K562 (cell line): ENCODE measurements at regions not wholly inside any gene's neighbourhood (a gene's known extent, or its start where the extent isn't known, plus 50 kb on each side); places are given as distances from the start of the nearest gene placed in this dataset.

Experiments
- ATAC-seq: fragments of 200-7000 bp; cut with Tn5 transposase; 3 replicates; pipeline ENCODE4 v1.9.1; 2020; ENCODE audit warnings: moderate library complexity
- BruUV-seq: library from RNA; stranded (reverse); fragments of 400-500 nt; replicated peaks from 2 replicates; lab custom pipeline; 2021; lab: Mats Ljungman, UMichigan
- CTCF ChIA-PET: fragments of 300-600 bp; formaldehyde crosslinking; extraction: SDS; loops from one replicate; lab custom pipeline; 2021; ENCODE audit warnings: low intra/inter-chr PET ratio; lab: Yijun Ruan, JAX
- POLR2A ChIA-PET: fragments of 300-600, 350-650 bp; sonication (Branson Sonifier 250); formaldehyde crosslinking; extraction: SDS; loops from one replicate; lab custom pipeline; 2021; ENCODE audit warnings: antibody characterized with exemption, inconsistent platforms; lab: Yijun Ruan, JAX
- DNase-seq, 4 experiments: peaks; one replicate each; pipeline versions ENCODE4 v3.0.0 to v3.0.0-alpha.2; 2011 to 2018; ENCODE audit warnings: low spot score in 3 of 4, mixed read lengths in 3 of 4; ENCODE audit errors: extremely low read depth in 1 of 4
- FAIRE-seq: peaks from 2 replicates; lab custom pipeline; 2011; peaks lifted over from hg19 to GRCh38; lab: Jason Lieb, UNC
- H2AFZ ChIP-seq: 2 replicates; pipeline ENCODE4 v1.6.0; 2011; ENCODE audit warnings: low read depth, low read length, control low read depth, inconsistent platforms
- H3K27ac ChIP-seq: fragments of 200-600 bp; 3 replicates; pipeline ENCODE4 v1.8.0; 2011; ENCODE audit warnings: low read depth, mild to moderate bottlenecking, control low read depth, inconsistent platforms, low read length, moderate library complexity, mixed read lengths; ENCODE audit errors: extremely low read depth
- H3K27me3 ChIP-seq, 2 experiments: fragments of 300-600 bp in 1 of 2; 2 replicates in 1 of 2; 3 replicates in 1 of 2; pipeline versions ENCODE4 v1.6.0 to v1.8.0; 2011; ENCODE audit warnings: inconsistent platforms in 2 of 2, low read length in 2 of 2, mild to moderate bottlenecking in 1 of 2, mixed read lengths in 1 of 2, moderate library complexity in 1 of 2; ENCODE audit not compliant: control insufficient read depth in 2 of 2, insufficient read depth in 2 of 2
- H3K36me3 ChIP-seq: fragments of 300-600 bp; 3 replicates; pipeline ENCODE4 v1.8.0; 2011; ENCODE audit warnings: mild to moderate bottlenecking, low read length, inconsistent platforms; ENCODE audit not compliant: control insufficient read depth, insufficient read depth
- H3K4me1 ChIP-seq, 2 experiments: fragments of 200-600 bp in 1 of 2; replicated peaks in 1 of 2; 2 replicates in 1 of 2; 3 replicates in 1 of 2; pipeline versions ENCODE4 v1.5.1 to v1.8.0; 2011; ENCODE audit warnings: inconsistent platforms in 2 of 2, low read length in 2 of 2, mild to moderate bottlenecking in 1 of 2, mixed read lengths in 1 of 2, moderate library complexity in 1 of 2; ENCODE audit not compliant: control insufficient read depth in 2 of 2, insufficient read depth in 2 of 2
- H3K4me2 ChIP-seq: 2 replicates; pipeline ENCODE4 v1.6.1; 2011; ENCODE audit warnings: low read length, control low read depth, inconsistent platforms, mixed read lengths; ENCODE audit not compliant: insufficient read depth
- H3K4me3 ChIP-seq: fragments of 200-600 bp; sonication (generic), shearing (Covaris generic); 2 replicates; pipeline ENCODE4 v1.5.1; 2016; ENCODE audit warnings: control low read depth, inconsistent platforms
- H3K79me2 ChIP-seq: fragments of 200-600 bp; 3 replicates; pipeline ENCODE4 v1.8.0; 2011; ENCODE audit warnings: low read length, inconsistent platforms; ENCODE audit not compliant: control insufficient read depth, insufficient read depth
- H3K9ac ChIP-seq, 2 experiments: 2 replicates each; pipeline versions ENCODE4 v1.6.0 to v1.6.1; 2011; ENCODE audit warnings: low read depth in 2 of 2, low read length in 2 of 2, control low read depth in 1 of 2, inconsistent platforms in 1 of 2, mild to moderate bottlenecking in 1 of 2, mixed read lengths in 1 of 2; ENCODE audit not compliant: insufficient read depth in 1 of 2
- H3K9me1 ChIP-seq: one replicate; pipeline ENCODE4 v1.6.0; 2011; ENCODE audit warnings: inconsistent platforms, mild to moderate bottlenecking, low read length, moderate library complexity; ENCODE audit not compliant: control insufficient read depth, insufficient read depth
- H3K9me3 ChIP-seq: replicated peaks from 2 replicates; pipeline ENCODE4 v1.5.1; 2011; ENCODE audit warnings: low read depth, low read length, inconsistent platforms; ENCODE audit not compliant: control insufficient read depth, insufficient read depth
- H4K20me1 ChIP-seq: replicated peaks from 2 replicates; pipeline ENCODE4 v1.6.1; 2011; ENCODE audit warnings: low read length, inconsistent platforms, mixed read lengths; ENCODE audit not compliant: control insufficient read depth, insufficient read depth
- ADNP ChIP-seq: fragments of 200-800 bp; sonication (Bioruptor generic); IDR thresholded peaks from 2 replicates; pipeline ENCODE4 v1.6.1; 2016; ENCODE audit warnings: missing genetic modification characterization, missing compliant biosample characterization
- ARID1B ChIP-seq: fragments of 450-650 bp; IDR thresholded peaks from 2 replicates; pipeline ENCODE4 v1.6.1; 2016; ENCODE audit warnings: antibody characterized with exemption, mild to moderate bottlenecking, inconsistent platforms
- ARID2 ChIP-seq: fragments of 450-650 bp; IDR thresholded peaks from 2 replicates; pipeline ENCODE4 v1.6.1; 2017; ENCODE audit warnings: antibody characterized with exemption, mild to moderate bottlenecking
- CBX2 ChIP-seq: fragments of 200-600 bp; sonication (generic); IDR thresholded peaks from one replicate; pipeline ENCODE4 v1.6.1; 2012; ENCODE audit warnings: mild to moderate bottlenecking, low read length, inconsistent platforms; ENCODE audit not compliant: insufficient read depth, poor library complexity, severe bottlenecking
- CHCHD3 ChIP-seq: fragments of 250-450 bp; sonication (Bioruptor Pico); IDR thresholded peaks from 2 replicates; pipeline ENCODE4 v2.1.2; 2022; ENCODE audit warnings: mild to moderate bottlenecking
- MTA2 ChIP-seq: fragments of 450-650 bp; IDR thresholded peaks from 2 replicates; pipeline ENCODE4 v1.6.1; 2016; ENCODE audit warnings: low read depth
- NEUROD1 ChIP-seq: fragments of 150-350 bp; IDR thresholded peaks from 2 replicates; pipeline ENCODE4 v1.6.1; 2014; ENCODE audit warnings: borderline replicate concordance, low read length, low read depth; ENCODE audit not compliant: partially characterized antibody
- PTRF ChIP-seq: fragments of 450-650 bp; IDR thresholded peaks from 2 replicates; pipeline ENCODE4 v1.6.1; 2016; ENCODE audit warnings: mild to moderate bottlenecking, missing genetic modification characterization, missing compliant biosample characterization
- SMARCB1 ChIP-seq: IDR thresholded peaks from 2 replicates; pipeline ENCODE4 v1.6.1; 2011; ENCODE audit warnings: improper control_type of control experiment, low read depth; ENCODE audit not compliant: insufficient read length
- SRF ChIP-seq, 2 experiments: fragments of 250-450, 450-650 bp in 1 of 2; sonication (Bioruptor Pico) in 1 of 2; sonication (generic) in 1 of 2; formaldehyde crosslinking; IDR thresholded peaks; 2 replicates each; pipeline versions ENCODE4 v1.5.0 to v1.5.1; 2020 to 2022; ENCODE audit warnings: mild to moderate bottlenecking in 1 of 2, missing genetic modification reagents in 1 of 2
- STAG1 ChIP-seq: sonication (generic); formaldehyde crosslinking; IDR thresholded peaks from 2 replicates; pipeline ENCODE4 v1.5.0; 2020; ENCODE audit warnings: missing genetic modification reagents, borderline replicate concordance
- TCF7 ChIP-seq: sonication (generic); IDR thresholded peaks from 2 replicates; pipeline ENCODE4 v1.6.1; 2016; ENCODE audit warnings: antibody characterized with exemption, borderline replicate concordance
- TEAD2 ChIP-seq: fragments of 450-650 bp; IDR thresholded peaks from 2 replicates; pipeline ENCODE4 v1.6.1; 2016; ENCODE audit warnings: missing genetic modification characterization, control low read depth, missing compliant biosample characterization
- TEAD4 ChIP-seq, 2 experiments: sonication (generic) in 1 of 2; formaldehyde crosslinking in 1 of 2; IDR thresholded peaks; 2 replicates each; pipeline versions ENCODE4 v1.6.1 to v1.8.0; 2012 to 2022; ENCODE audit warnings: borderline replicate concordance in 1 of 2, inconsistent platforms in 1 of 2, low read length in 1 of 2, mild to moderate bottlenecking in 1 of 2, missing genetic modification reagents in 1 of 2
- WGBS: fragments of 100-300 bp; shearing (Covaris generic); methylation state at CpG from one replicate; pipeline ENCODE4 v1.1.6; 2016; ENCODE audit warnings: low coverage, mixed read lengths; ENCODE audit not compliant: insufficient coverage; ENCODE audit errors: missing lambda C conversion rate; 5-methylcytosine and 5-hydroxymethylcytosine counted together
- in situ Hi-C: fragments of 300-500 bp; cut with MboI; formaldehyde crosslinking; loops from 4 replicates; pipeline ENCODE4 v1.15.0; 2018; ENCODE audit warnings: inconsistent platforms, mixed read lengths
- intact Hi-C: fragments of 100-400 bp; cut with micrococcal nuclease; formaldehyde crosslinking; loops from 2 replicates; pipeline ENCODE4 v1.14.2; 2022
- TF ChIP-seq, protein P1 (sequence below): sonication (generic); formaldehyde crosslinking; IDR thresholded peaks from 2 replicates; pipeline ENCODE4 v1.8.1; 2023; ENCODE audit warnings: mild to moderate bottlenecking, missing genetic modification reagents
- TF ChIP-seq, protein P2 (sequence below), 2 experiments: fragments of 450-650 bp; conservative IDR thresholded peaks; 2 replicates each; pipeline ENCODE4 v1.6.1; 2017; ENCODE audit warnings: mild to moderate bottlenecking in 2 of 2, moderate library complexity in 2 of 2
- TF ChIP-seq, protein P3 (sequence below): fragments of 450-650 bp; IDR thresholded peaks from 2 replicates; pipeline ENCODE4 v1.6.1; 2018; ENCODE audit not compliant: partially characterized antibody

DNA sequence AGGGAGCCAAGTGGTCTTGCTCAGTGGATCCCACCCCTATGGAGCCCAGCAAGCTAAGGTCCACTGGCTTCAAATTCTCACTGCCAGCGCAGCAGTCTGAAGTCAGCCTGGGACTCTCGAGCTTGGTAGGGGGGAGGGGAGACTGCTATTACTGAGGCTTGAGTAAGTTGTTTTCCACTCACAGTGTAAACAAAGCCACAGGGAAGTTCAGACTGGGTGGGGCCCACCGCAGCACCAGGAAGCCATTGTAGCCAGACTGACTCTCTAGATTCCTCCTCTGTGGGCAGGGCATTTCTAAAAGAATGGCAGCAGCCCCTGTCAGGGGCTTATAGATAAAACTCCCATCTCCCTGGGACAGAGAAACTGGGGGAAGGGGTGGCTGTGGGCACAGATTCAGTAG is 721.0 kb upstream of the NDST4 start:
- BruUV-seq = no TSS peak
- H3K9ac ChIP-seq = no peak overlapping the region
- no peak overlapping the region for H3K27ac ChIP-seq
- no peaks in the 10 kb centered on the region for H3K4me1 ChIP-seq
- intact Hi-C loops = no loop called here
- FAIRE-seq (no peak), ATAC-seq (no peak), DNase-seq (no peak)
- TF ChIP-seq MTA2 (no peak), TEAD4 (IDR thresholded peaks at IDR 0.05; ENCODE audit: low read length) (no peak), TEAD4 (CRISPR knock-in tag; IDR thresholded peaks at IDR 0.05; ENCODE audit: borderline replicate concordance) (no peak), NEUROD1 (no peak), ARID2 (no peak), CBX2 (no peak), CHCHD3 (CRISPR knock-in tag) (no peak), TCF7 (no peak), PTRF (tag) (no peak), SRF (CRISPR knock-in tag; IDR thresholded peaks at IDR 0.05) (no peak), SMARCB1 (no peak), TEAD2 (tag) (no peak), STAG1 (no peak), ARID1B (no peak), ADNP (tag) (no peak)
- TF ChIP-seq, protein P1, sequence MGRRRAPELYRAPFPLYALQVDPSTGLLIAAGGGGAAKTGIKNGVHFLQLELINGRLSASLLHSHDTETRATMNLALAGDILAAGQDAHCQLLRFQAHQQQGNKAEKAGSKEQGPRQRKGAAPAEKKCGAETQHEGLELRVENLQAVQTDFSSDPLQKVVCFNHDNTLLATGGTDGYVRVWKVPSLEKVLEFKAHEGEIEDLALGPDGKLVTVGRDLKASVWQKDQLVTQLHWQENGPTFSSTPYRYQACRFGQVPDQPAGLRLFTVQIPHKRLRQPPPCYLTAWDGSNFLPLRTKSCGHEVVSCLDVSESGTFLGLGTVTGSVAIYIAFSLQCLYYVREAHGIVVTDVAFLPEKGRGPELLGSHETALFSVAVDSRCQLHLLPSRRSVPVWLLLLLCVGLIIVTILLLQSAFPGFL (CRISPR knock-in tag) = no peak
- TF ChIP-seq, protein P2, sequence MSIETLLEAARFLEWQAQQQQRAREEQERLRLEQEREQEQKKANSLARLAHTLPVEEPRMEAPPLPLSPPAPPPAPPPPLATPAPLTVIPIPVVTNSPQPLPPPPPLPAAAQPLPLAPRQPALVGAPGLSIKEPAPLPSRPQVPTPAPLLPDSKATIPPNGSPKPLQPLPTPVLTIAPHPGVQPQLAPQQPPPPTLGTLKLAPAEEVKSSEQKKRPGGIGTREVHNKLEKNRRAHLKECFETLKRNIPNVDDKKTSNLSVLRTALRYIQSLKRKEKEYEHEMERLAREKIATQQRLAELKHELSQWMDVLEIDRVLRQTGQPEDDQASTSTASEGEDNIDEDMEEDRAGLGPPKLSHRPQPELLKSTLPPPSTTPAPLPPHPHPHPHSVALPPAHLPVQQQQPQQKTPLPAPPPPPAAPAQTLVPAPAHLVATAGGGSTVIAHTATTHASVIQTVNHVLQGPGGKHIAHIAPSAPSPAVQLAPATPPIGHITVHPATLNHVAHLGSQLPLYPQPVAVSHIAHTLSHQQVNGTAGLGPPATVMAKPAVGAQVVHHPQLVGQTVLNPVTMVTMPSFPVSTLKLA (conservative IDR thresholded peaks at IDR 0.05) = no peak
- TF ChIP-seq, protein P3, sequence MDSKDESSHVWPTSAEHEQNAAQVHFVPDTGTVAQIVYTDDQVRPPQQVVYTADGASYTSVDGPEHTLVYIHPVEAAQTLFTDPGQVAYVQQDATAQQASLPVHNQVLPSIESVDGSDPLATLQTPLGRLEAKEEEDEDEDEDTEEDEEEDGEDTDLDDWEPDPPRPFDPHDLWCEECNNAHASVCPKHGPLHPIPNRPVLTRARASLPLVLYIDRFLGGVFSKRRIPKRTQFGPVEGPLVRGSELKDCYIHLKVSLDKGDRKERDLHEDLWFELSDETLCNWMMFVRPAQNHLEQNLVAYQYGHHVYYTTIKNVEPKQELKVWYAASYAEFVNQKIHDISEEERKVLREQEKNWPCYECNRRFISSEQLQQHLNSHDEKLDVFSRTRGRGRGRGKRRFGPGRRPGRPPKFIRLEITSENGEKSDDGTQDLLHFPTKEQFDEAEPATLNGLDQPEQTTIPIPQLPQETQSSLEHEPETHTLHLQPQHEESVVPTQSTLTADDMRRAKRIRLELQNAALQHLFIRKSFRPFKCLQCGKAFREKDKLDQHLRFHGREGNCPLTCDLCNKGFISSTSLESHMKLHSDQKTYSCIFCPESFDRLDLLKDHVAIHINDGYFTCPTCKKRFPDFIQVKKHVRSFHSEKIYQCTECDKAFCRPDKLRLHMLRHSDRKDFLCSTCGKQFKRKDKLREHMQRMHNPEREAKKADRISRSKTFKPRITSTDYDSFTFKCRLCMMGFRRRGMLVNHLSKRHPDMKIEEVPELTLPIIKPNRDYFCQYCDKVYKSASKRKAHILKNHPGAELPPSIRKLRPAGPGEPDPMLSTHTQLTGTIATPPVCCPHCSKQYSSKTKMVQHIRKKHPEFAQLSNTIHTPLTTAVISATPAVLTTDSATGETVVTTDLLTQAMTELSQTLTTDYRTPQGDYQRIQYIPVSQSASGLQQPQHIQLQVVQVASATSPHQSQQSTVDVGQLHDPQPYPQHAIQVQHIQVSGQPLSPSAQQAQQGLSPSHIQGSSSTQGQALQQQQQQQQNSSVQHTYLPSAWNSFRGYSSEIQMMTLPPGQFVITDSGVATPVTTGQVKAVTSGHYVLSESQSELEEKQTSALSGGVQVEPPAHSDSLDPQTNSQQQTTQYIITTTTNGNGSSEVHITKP = no peak
- no peaks in the 10 kb centered on the region for H3K27me3 ChIP-seq
- ChIA-PET POLR2A (no interaction called here), CTCF (no interaction called here)
- no peak overlapping the region for H3K4me2 ChIP-seq
- H4K20me1 ChIP-seq = no peaks in the 10 kb centered on the region
- WGBS = 0% methylated on average over 2 of the region's 3 CpGs
- no peaks in the 10 kb centered on the region for H3K79me2 ChIP-seq
- H3K36me3 ChIP-seq = no peaks in the 10 kb centered on the region
- H3K9me1 ChIP-seq = no peaks in the 10 kb centered on the region
- no peak overlapping the region for H2AFZ ChIP-seq
- no peaks in the 10 kb centered on the region for H3K9me3 ChIP-seq
- H3K4me3 ChIP-seq = no peak overlapping the region
- in situ Hi-C loops = no loop called here
